SU-DHL-6 (cell line): ENCODE measurements at regions not wholly inside any gene's neighbourhood (a gene's known extent, or its start where the extent isn't known, plus 50 kb on each side); places are given as distances from the start of the nearest gene placed in this dataset.

Source experiments
- H2AFZ ChIP-seq: fragments of 200-600 bp; sonication (generic); 2 replicates; pipeline ENCODE4 v1.6.1; 2014; ENCODE audit warnings: low read depth, mild to moderate bottlenecking, moderate library complexity, mixed read lengths, antibody characterized with exemption, low read length; ENCODE audit not compliant: severe bottlenecking
- H3F3A ChIP-seq: fragments of 200-600 bp; shearing (Covaris generic); 2 replicates; pipeline ENCODE4 v1.6.0; 2016; ENCODE audit warnings: antibody characterized with exemption, mild to moderate bottlenecking; ENCODE audit not compliant: insufficient read depth
- H3K27ac ChIP-seq: fragments of 200-600 bp; sonication (generic); 2 replicates; pipeline ENCODE4 v1.5.1; 2016; ENCODE audit warnings: low read depth, mild to moderate bottlenecking, low read length, moderate library complexity, mixed read lengths
- H3K27me3 ChIP-seq: fragments of 200-600 bp; sonication (generic), shearing (Covaris generic); 2 replicates; pipeline ENCODE4 v1.6.0; 2014; ENCODE audit warnings: mild to moderate bottlenecking, low read length
- H3K36me3 ChIP-seq: fragments of 200-600 bp; sonication (generic); 2 replicates; pipeline ENCODE4 v1.6.1; 2014; ENCODE audit warnings: mild to moderate bottlenecking, low read length, mixed read lengths
- H3K4me2 ChIP-seq: fragments of 300-600, 200-600 bp; shearing (Covaris generic), sonication (generic); 2 replicates; pipeline ENCODE4 v1.6.0; 2014; ENCODE audit warnings: low read length, low read depth, mild to moderate bottlenecking; ENCODE audit not compliant: poor library complexity, severe bottlenecking
- H3K4me3 ChIP-seq: fragments of 200-600 bp; sonication (generic); 2 replicates; pipeline ENCODE4 v1.5.1; 2014; ENCODE audit warnings: antibody characterized with exemption, low read length, mild to moderate bottlenecking, mixed read lengths; ENCODE audit not compliant: insufficient read depth, poor library complexity, severe bottlenecking
- H3K79me2 ChIP-seq: fragments of 200-600 bp; sonication (generic); 2 replicates; pipeline ENCODE4 v1.6.1; 2014; ENCODE audit warnings: mild to moderate bottlenecking, low read length, moderate library complexity; ENCODE audit not compliant: insufficient read depth
- H3K9ac ChIP-seq: fragments of 200-600 bp; sonication (generic); 2 replicates; pipeline ENCODE4 v1.7.0; 2014; ENCODE audit warnings: mild to moderate bottlenecking, low read length
- H3K9me2 ChIP-seq: fragments of 200-600 bp; sonication (generic); replicated peaks from 2 replicates; pipeline ENCODE4 v1.6.1; 2014; ENCODE audit warnings: low read length; ENCODE audit not compliant: insufficient read depth
- H3K9me3 ChIP-seq: fragments of 200-600 bp; sonication (generic); 2 replicates; pipeline ENCODE4 v1.6.1; 2014; ENCODE audit warnings: low read length, mixed read lengths; ENCODE audit not compliant: insufficient read depth
- H4K20me1 ChIP-seq: fragments of 200-600 bp; sonication (generic); 2 replicates; pipeline ENCODE4 v1.6.1; 2014; ENCODE audit warnings: low read depth, mild to moderate bottlenecking, antibody characterized with exemption, low read length, moderate library complexity, mixed read lengths
- EZH2phosphoT487 ChIP-seq: fragments of 200-600 bp; sonication (generic), shearing (Covaris generic); conservative IDR thresholded peaks from 2 replicates; pipeline ENCODE4 v1.6.1; 2018; ENCODE audit warnings: mild to moderate bottlenecking, antibody characterized with exemption, low read length, moderate library complexity, mixed read lengths
- TF ChIP-seq, protein P1 (sequence below): fragments of 200-600 bp; sonication (generic); IDR thresholded peaks from one replicate; pipeline ENCODE4 v1.5.1; 2017; ENCODE audit warnings: antibody characterized with exemption, mild to moderate bottlenecking, low read length, moderate library complexity; ENCODE audit not compliant: insufficient read depth, poor library complexity, severe bottlenecking

DNA sequence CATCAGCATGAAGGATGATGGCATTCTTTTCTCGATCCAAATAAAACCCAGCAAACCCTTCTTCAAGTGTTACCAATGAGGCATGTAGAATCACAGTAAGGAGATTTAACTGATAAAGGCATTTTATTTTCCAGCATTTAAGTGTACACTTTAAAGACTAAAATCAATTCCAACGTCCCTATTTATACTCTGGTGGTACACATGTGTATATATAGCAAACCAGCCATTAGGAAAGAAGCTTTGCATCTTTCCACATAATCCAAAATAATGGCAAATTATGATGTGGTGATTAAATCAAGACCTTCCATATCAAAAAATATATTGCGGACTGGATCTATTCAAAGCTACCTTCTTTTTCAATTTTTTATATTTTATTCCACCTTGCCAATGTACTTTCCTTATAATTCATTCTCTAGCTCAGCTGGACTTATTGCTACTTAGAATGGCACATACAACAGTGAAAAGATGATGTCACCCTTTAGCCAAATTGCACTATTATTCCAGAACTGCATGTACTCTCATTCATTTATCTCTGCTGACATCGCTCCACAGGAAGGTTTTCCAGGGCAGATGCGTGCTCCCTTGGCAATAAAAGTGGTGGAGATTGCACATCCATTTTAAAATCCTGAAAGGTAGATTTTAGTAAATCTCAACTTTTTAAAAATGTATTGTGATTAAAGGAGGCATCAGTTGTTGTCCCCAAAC lies 63.3 kb upstream of the SLC30A5 start:
- no peaks in the 10 kb centered on the region for H3F3A ChIP-seq
- H3K79me2 ChIP-seq: no peaks in the 10 kb centered on the region
- H3K27ac ChIP-seq: no peak overlapping the region
- H3K27me3 ChIP-seq: no peaks in the 10 kb centered on the region
- H3K4me3 ChIP-seq: no peak overlapping the region
- H3K9me3 ChIP-seq: no peaks in the 10 kb centered on the region
- H4K20me1 ChIP-seq: no peaks in the 10 kb centered on the region
- H3K36me3 ChIP-seq: no peaks in the 10 kb centered on the region
- H3K9me2 ChIP-seq: no peaks in the 10 kb centered on the region
- H3K9ac ChIP-seq: no peak overlapping the region
- H3K4me2 ChIP-seq: no peak overlapping the region
- no peak overlapping the region for H2AFZ ChIP-seq
- TF ChIP-seq, protein P1, sequence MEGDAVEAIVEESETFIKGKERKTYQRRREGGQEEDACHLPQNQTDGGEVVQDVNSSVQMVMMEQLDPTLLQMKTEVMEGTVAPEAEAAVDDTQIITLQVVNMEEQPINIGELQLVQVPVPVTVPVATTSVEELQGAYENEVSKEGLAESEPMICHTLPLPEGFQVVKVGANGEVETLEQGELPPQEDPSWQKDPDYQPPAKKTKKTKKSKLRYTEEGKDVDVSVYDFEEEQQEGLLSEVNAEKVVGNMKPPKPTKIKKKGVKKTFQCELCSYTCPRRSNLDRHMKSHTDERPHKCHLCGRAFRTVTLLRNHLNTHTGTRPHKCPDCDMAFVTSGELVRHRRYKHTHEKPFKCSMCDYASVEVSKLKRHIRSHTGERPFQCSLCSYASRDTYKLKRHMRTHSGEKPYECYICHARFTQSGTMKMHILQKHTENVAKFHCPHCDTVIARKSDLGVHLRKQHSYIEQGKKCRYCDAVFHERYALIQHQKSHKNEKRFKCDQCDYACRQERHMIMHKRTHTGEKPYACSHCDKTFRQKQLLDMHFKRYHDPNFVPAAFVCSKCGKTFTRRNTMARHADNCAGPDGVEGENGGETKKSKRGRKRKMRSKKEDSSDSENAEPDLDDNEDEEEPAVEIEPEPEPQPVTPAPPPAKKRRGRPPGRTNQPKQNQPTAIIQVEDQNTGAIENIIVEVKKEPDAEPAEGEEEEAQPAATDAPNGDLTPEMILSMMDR: no peak
- no peak for TF ChIP-seq EZH2phosphoT487

DNA sequence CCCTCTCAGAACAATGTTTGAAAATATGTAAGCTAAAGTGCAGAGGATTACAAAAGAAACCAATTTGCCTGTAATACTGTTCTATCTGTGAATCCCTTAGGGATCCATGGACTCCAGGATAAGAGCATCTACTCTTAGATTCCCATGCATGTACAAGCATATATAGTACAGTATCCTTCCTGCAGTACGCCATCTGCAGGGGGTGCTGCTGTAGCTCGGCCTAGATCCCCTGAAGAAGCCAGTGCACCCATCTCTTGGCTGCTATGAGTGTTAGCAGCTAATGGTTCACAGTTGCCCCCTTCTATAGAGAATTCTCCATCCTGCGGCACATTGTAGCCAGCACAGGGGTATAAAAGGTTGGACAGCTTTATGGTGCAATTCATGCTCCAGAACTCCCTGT lies 61.8 kb upstream of the SLC30A5 start:
- Histone ChIP-seq H3K9me3 (no peaks in the 10 kb centered on the region), H3K9me2 (no peaks in the 10 kb centered on the region), H4K20me1 (no peaks in the 10 kb centered on the region), H3K4me3 (no peak overlapping the region), H2AFZ (no peak overlapping the region), H3K36me3 (no peaks in the 10 kb centered on the region), H3K27ac (no peak overlapping the region), H3F3A (no peaks in the 10 kb centered on the region), H3K79me2 (no peaks in the 10 kb centered on the region), H3K27me3 (no peaks in the 10 kb centered on the region), H3K4me2 (no peak overlapping the region), H3K9ac (no peak overlapping the region)
- TF ChIP-seq, protein P1: no peak
- no peak for TF ChIP-seq EZH2phosphoT487

DNA sequence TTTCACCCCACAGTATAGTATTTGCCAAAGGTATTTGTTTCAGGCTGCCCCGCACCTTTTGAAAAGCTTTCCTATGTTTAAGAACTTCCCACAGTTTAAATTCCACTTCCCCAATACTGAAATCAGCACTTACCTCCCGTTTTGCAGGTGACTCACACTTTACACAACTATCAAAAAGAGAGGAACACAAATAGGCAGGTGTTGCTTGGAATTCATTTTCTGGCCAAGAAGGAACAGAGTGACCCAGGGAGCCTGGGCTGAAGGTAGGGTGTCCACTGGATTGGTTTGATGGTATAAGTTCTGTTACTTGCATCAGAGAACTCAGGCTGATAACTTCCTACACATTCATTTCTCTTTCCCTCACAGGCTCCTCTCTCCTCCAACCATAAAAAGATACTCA lies 60.1 kb upstream of the SLC30A5 start:
- H3K9me2 ChIP-seq: no peaks in the 10 kb centered on the region
- no peak overlapping the region for H3K4me3 ChIP-seq
- H3K9me3 ChIP-seq: no peaks in the 10 kb centered on the region
- no peak overlapping the region for H3K27ac ChIP-seq
- H2AFZ ChIP-seq: no peak overlapping the region
- TF ChIP-seq EZH2phosphoT487: no peak
- TF ChIP-seq, protein P1: no peak
- H4K20me1 ChIP-seq: no peaks in the 10 kb centered on the region
- H3K27me3 ChIP-seq: no peaks in the 10 kb centered on the region
- no peaks in the 10 kb centered on the region for H3K36me3 ChIP-seq
- no peak overlapping the region for H3K4me2 ChIP-seq
- no peaks in the 10 kb centered on the region for H3K79me2 ChIP-seq
- H3K9ac ChIP-seq: no peak overlapping the region
- H3F3A ChIP-seq: no peaks in the 10 kb centered on the region
